PC-3 (cell line): ENCODE measurements at regions not wholly inside any gene's neighbourhood (a gene's known extent, or its start where the extent isn't known, plus 50 kb on each side); places are given as distances from the start of the nearest gene placed in this dataset.

Experiments used
- ATAC-seq: fragments of 200-7000 bp; cut with Tn5 transposase; 2 replicates; pipeline ENCODE4 v1.9.1; 2020; ENCODE audit warnings: mild to moderate bottlenecking, moderate library complexity
- BruUV-seq: library from RNA; stranded (reverse); fragments of 400-500 nt; replicated peaks from 2 replicates; lab custom pipeline; 2021; lab: Mats Ljungman, UMichigan
- CTCF ChIA-PET: fragments of 300-600 bp; sonication (Branson Sonifier 250); formaldehyde crosslinking; loops from one replicate; lab custom pipeline; 2022; ENCODE audit warnings: antibody characterized with exemption; lab: Charles Lee
- POLR2A ChIA-PET: fragments of 300-600 bp; sonication (Branson Sonifier 250); formaldehyde crosslinking; loops from one replicate; lab custom pipeline; 2022; ENCODE audit warnings: antibody characterized with exemption; ENCODE audit not compliant: unreplicated experiment; lab: Charles Lee
- DNase-seq: peaks from one replicate; pipeline ENCODE4 v3.0.0-alpha.2; 2015
- H2AFZ ChIP-seq: fragments of 300-600 bp; sonication (generic); 2 replicates; pipeline ENCODE4 v1.6.0; 2016; ENCODE audit warnings: antibody characterized with exemption, low read length
- H3F3A ChIP-seq: fragments of 300-600 bp; sonication (generic); one replicate; pipeline ENCODE4 v1.6.0; 2017; ENCODE audit warnings: antibody characterized with exemption, low read length, control low read depth, mild to moderate bottlenecking; ENCODE audit not compliant: unreplicated experiment
- H3K27ac ChIP-seq: fragments of 300-600 bp; sonication (generic); 2 replicates; pipeline ENCODE4 v1.5.1; 2016; ENCODE audit warnings: mild to moderate bottlenecking, low read length
- H3K27me3 ChIP-seq: fragments of 300-600 bp; sonication (generic); 2 replicates; pipeline ENCODE4 v1.6.1; 2016; ENCODE audit warnings: low read length, mixed read lengths
- H3K36me3 ChIP-seq: fragments of 300-600 bp; sonication (generic); 2 replicates; pipeline ENCODE4 v1.6.1; 2016; ENCODE audit warnings: low read depth, mixed run types, low read length, mixed read lengths
- H3K4me1 ChIP-seq: fragments of 300-600 bp; sonication (generic); 2 replicates; pipeline ENCODE4 v1.5.1; 2016; ENCODE audit warnings: low read length; ENCODE audit not compliant: insufficient read depth
- H3K4me2 ChIP-seq: fragments of 300-600 bp; sonication (generic); 2 replicates; pipeline ENCODE4 v1.6.0; 2016; ENCODE audit warnings: low read length
- H3K4me3 ChIP-seq: fragments of 300-600 bp; sonication (generic); 2 replicates; pipeline ENCODE4 v1.5.1; 2016; ENCODE audit warnings: mild to moderate bottlenecking, low read length, mixed read lengths
- H3K79me2 ChIP-seq: fragments of 300-600 bp; sonication (generic); 2 replicates; pipeline ENCODE4 v1.6.1; 2017; ENCODE audit warnings: low read length, mixed read lengths
- H3K9ac ChIP-seq: fragments of 300-600 bp; sonication (generic); 2 replicates; pipeline ENCODE4 v1.6.0; 2016; ENCODE audit warnings: mild to moderate bottlenecking, low read length
- H3K9me2 ChIP-seq: fragments of 300-600 bp; sonication (generic); replicated peaks from 2 replicates; pipeline ENCODE4 v1.6.1; 2016; ENCODE audit warnings: mixed run types, low read length, mixed read lengths
- H3K9me3 ChIP-seq: fragments of 300-600 bp; sonication (generic); 2 replicates; pipeline ENCODE4 v1.6.1; 2016; ENCODE audit warnings: low read length, mixed read lengths
- H4K20me1 ChIP-seq: fragments of 300-600 bp; sonication (generic); 2 replicates; pipeline ENCODE4 v1.6.1; 2016; ENCODE audit warnings: low read length, mixed read lengths
- CTCF ChIP-seq: fragments of 300-600 bp; sonication (generic); conservative IDR thresholded peaks from 2 replicates; pipeline ENCODE4 v1.5.1; 2017; ENCODE audit warnings: antibody characterized with exemption, low read depth, mild to moderate bottlenecking, low read length
- EZH2 ChIP-seq: fragments of 300-600 bp; sonication (generic); IDR thresholded peaks from one replicate; pipeline ENCODE4 v1.6.1; 2017; ENCODE audit warnings: antibody characterized with exemption, mild to moderate bottlenecking, low read length; ENCODE audit not compliant: unreplicated experiment
- EZH2phosphoT487 ChIP-seq: fragments of 300-600 bp; sonication (generic); IDR thresholded peaks from 2 replicates; pipeline ENCODE4 v1.6.1; 2018; ENCODE audit warnings: mild to moderate bottlenecking, antibody characterized with exemption, low read length, borderline replicate concordance
- intact Hi-C: fragments of 100-400 bp; cut with micrococcal nuclease; formaldehyde crosslinking; loops from 2 replicates; pipeline ENCODE4 v1.9.0; 2023

- BruUV-seq = no TSS peak
- H3K4me1 ChIP-seq = peaks cover 14% of the 10 kb centered on the region
- no peaks in the 10 kb centered on the region for H3F3A ChIP-seq
- no peak overlapping the region for H2AFZ ChIP-seq
- no peaks in the 10 kb centered on the region for H3K27me3 ChIP-seq
- POLR2A ChIA-PET = no interaction called here
- TF ChIP-seq CTCF (no peak), EZH2 (no peak), EZH2phosphoT487 (no peak)
- ATAC-seq (no peak), DNase-seq (no peak)
- no peaks in the 10 kb centered on the region for H3K36me3 ChIP-seq
- H3K9me2 ChIP-seq = no peaks in the 10 kb centered on the region
- CTCF ChIA-PET = interaction anchor here (1.3 kb wide), 1 partner anchor 14 kb away, joined by 6 read pairs; no protein-coding TSS in a partner anchor
- no peak overlapping the region for H3K27ac ChIP-seq
- H3K9ac ChIP-seq = no peak overlapping the region
- H3K79me2 ChIP-seq = no peaks in the 10 kb centered on the region
- no peaks in the 10 kb centered on the region for H3K9me3 ChIP-seq
- no peak overlapping the region for H3K4me3 ChIP-seq
- H4K20me1 ChIP-seq = no peaks in the 10 kb centered on the region
- intact Hi-C loops = loop anchor here (5.0 kb wide), 1 partner anchor 54 kb away; no protein-coding TSS in a partner anchor
- H3K4me2 ChIP-seq = no peak overlapping the region
Observed at GRCh38 chr14:60363687-60364086, 114.7 kb downstream of the PPM1A start.

- Histone ChIP-seq H3K79me2 (no peaks in the 10 kb centered on the region), H3K36me3 (no peaks in the 10 kb centered on the region), H3K4me3 (no peak overlapping the region), H3F3A (no peaks in the 10 kb centered on the region), H4K20me1 (no peaks in the 10 kb centered on the region), H3K9ac (no peak overlapping the region), H2AFZ (peak overlapping the region; percentile 29), H3K27ac (no peak overlapping the region), H3K9me2 (no peaks in the 10 kb centered on the region), H3K27me3 (peaks cover 29% of the 10 kb centered on the region; the same call in 1 of the 2 replicates), H3K4me2 (no peak overlapping the region), H3K4me1 (no peaks in the 10 kb centered on the region), H3K9me3 (no peaks in the 10 kb centered on the region)
- POLR2A ChIA-PET = no interaction called here
- no peak for DNase-seq
- BruUV-seq = no TSS peak
- intact Hi-C loops = no loop called here
- CTCF ChIA-PET = no interaction called here
- no peak for ATAC-seq
- TF ChIP-seq CTCF (no peak), EZH2phosphoT487 (no peak), EZH2 (no peak)
Observed at GRCh38 chr14:60381909-60382308, 104.0 kb downstream of the C14orf39 start.
